SK-N-SH (cell line): ENCODE measurements at regions not wholly inside any gene's neighbourhood (a gene's known extent, or its start where the extent isn't known, plus 50 kb on each side); places are given as distances from the start of the nearest gene placed in this dataset.

Experiments used
- CTCF ChIP-seq: fragments of 200-600 bp; sonication (generic); IDR thresholded peaks from 2 replicates; pipeline ENCODE4 v1.6.1; 2017; ENCODE audit warnings: antibody characterized with exemption, mild to moderate bottlenecking, moderate library complexity
- EP300 ChIP-seq, 2 experiments: IDR thresholded peaks; 2 replicates each; pipeline versions ENCODE4 v1.4.0 to v1.6.1; 2012; ENCODE audit warnings: borderline replicate concordance in 1 of 2, low read depth in 1 of 2, low read length in 1 of 2
- NFIC ChIP-seq: IDR thresholded peaks from 2 replicates; pipeline ENCODE4 v1.4.0; 2012; ENCODE audit warnings: borderline replicate concordance
- POLR2AphosphoS5 ChIP-seq: IDR thresholded peaks from 2 replicates; pipeline ENCODE4 v1.6.1; 2012; ENCODE audit warnings: low read depth, low read length

DNA sequence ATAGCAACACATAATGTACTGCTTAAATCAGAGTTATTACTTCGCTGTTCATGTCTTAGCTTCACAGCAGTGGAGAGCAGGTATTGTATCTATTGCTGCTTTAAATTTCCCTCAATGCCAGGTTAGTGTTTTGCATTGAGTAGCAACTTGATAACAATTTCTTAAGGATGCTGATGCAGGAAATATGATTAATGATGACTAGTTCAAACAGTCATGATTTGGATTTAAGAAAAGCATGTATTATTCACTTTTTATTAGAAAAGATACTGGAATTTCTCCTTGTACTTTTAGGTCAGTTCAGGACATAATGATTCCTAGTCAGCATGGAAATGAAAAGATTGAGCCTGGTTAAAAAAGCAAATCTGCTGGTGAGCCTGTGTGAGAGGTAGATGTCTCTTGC is 67.2 kb upstream of the ARHGAP29 start:
- peak; percentile 22; the same call in 1 of the 2 replicates for TF ChIP-seq NFIC
- TF ChIP-seq EP300 (IDR thresholded peaks at IDR 0.05; ENCODE audit: borderline replicate concordance in 1 of 2, low read depth in 1 of 2, low read length in 1 of 2), result peak in 1 of 2 experiments; percentile 43; a peak in 1 of 4 replicates
- TF ChIP-seq CTCF, result no peak
- TF ChIP-seq POLR2AphosphoS5, result no peak
